GM21737 (cell line): ENCODE measurements at regions not wholly inside any gene's neighbourhood (a gene's known extent, or its start where the extent isn't known, plus 50 kb on each side); places are given as distances from the start of the nearest gene placed in this dataset.
A peak's percentile ranks its signal among the peaks of the same experiment; 100 is the strongest.
"Not testable (repeated sequence)": the region's sequence is repeated elsewhere in the genome, so short reads cannot be mapped to it uniquely, and the experiment has no call there.

Experiments used
- ATAC-seq: cut with Tn5 transposase; IDR thresholded peaks from one replicate; pipeline ENCODE4 v1.9.1; 2021; ENCODE audit warnings: mild to moderate bottlenecking, moderate library complexity; ENCODE audit not compliant: unreplicated experiment

- ATAC-seq = no peak
These were observed 105.7 kb upstream of the KCTD1 start for GRCh38 chr18:26653943-26654615.

- ATAC-seq = no peak
These were observed 104.1 kb upstream of the KCTD1 start for GRCh38 chr18:26652501-26652900.

GRCh38 chr18:26650310-26651268 lies 102.2 kb upstream of the KCTD1 start:
- ATAC-seq = no peak

GRCh38 chr18:26649193-26649543 lies 100.8 kb upstream of the KCTD1 start:
- no peak for ATAC-seq

- ATAC-seq = no peak
These were observed 100.3 kb upstream of the KCTD1 start for GRCh38 chr18:26648509-26649192.

- no peak for ATAC-seq
These were observed 98.5 kb upstream of the KCTD1 start for GRCh38 chr18:26646901-26647300.

GRCh38 chr18:26642440-26643348 lies 94.3 kb upstream of the KCTD1 start:
- ATAC-seq = no peak

- no peak for ATAC-seq
These were observed 92.2 kb upstream of the KCTD1 start for GRCh38 chr18:26640541-26640940.

- no peak for ATAC-seq
These were observed 90.8 kb upstream of the KCTD1 start for GRCh38 chr18:26639149-26639548.

- ATAC-seq = no peak
These were observed 89.6 kb upstream of the KCTD1 start for GRCh38 chr18:26637983-26638382.

GRCh38 chr18:26637324-26637723 lies 89.0 kb upstream of the KCTD1 start:
- no peak for ATAC-seq

GRCh38 chr18:26635466-26635865 lies 87.1 kb upstream of the KCTD1 start:
- ATAC-seq = no peak

- no peak for ATAC-seq
These were observed 86.3 kb upstream of the KCTD1 start for GRCh38 chr18:26634631-26635030.

GRCh38 chr18:26631135-26631534 lies 82.8 kb upstream of the KCTD1 start:
- ATAC-seq = no peak

- no peak for ATAC-seq
These were observed 82.2 kb upstream of the KCTD1 start for GRCh38 chr18:26630596-26630995.

GRCh38 chr18:26628017-26628416 lies 79.7 kb upstream of the KCTD1 start:
- no peak for ATAC-seq

GRCh38 chr18:26624443-26624842 lies 76.1 kb upstream of the KCTD1 start:
- ATAC-seq = no peak

- not testable (repeated sequence) for ATAC-seq
These were observed 75.0 kb upstream of the KCTD1 start for GRCh38 chr18:26623314-26623713.

- ATAC-seq = peak; percentile 88
These were observed 73.0 kb upstream of the KCTD1 start for GRCh38 chr18:26621161-26622026.

- ATAC-seq = no peak
These were observed 71.0 kb upstream of the KCTD1 start for GRCh38 chr18:26619350-26619749.
